BE2C (cell line): ENCODE measurements at regions not wholly inside any gene's neighbourhood (a gene's known extent, or its start where the extent isn't known, plus 50 kb on each side); places are given as distances from the start of the nearest gene placed in this dataset.

Experiments
- DNase-seq: peaks from one replicate; pipeline ENCODE4 v3.0.0-alpha.2; 2020
- H3K27me3 ChIP-seq: fragments of 250-450 bp; sonication (Bioruptor Pico); 2 replicates; pipeline ENCODE4 v1.5.1; 2020; ENCODE audit warnings: mild to moderate bottlenecking
- H3K36me3 ChIP-seq: fragments of 250-450 bp; sonication (Bioruptor Pico); 2 replicates; pipeline ENCODE4 v1.5.1; 2020; ENCODE audit warnings: mild to moderate bottlenecking
- H3K4me1 ChIP-seq: fragments of 250-450 bp; sonication (Bioruptor Pico); 2 replicates; pipeline ENCODE4 v1.5.1; 2020
- H3K4me3 ChIP-seq: 2 replicates; pipeline ENCODE4 v1.5.1; 2011; ENCODE audit warnings: low read depth, low read length
- H3K9me3 ChIP-seq: fragments of 250-450 bp; sonication (Bioruptor Pico); 2 replicates; pipeline ENCODE4 v1.5.1; 2020
- TF ChIP-seq, protein P1 (sequence below): IDR thresholded peaks from 2 replicates; pipeline ENCODE4 v1.5.1; 2012; ENCODE audit warnings: mild to moderate bottlenecking, low read depth, low read length

- Histone ChIP-seq H3K27me3 (no peaks in the 10 kb centered on the region), H3K4me3 (no peak overlapping the region), H3K9me3 (no peaks in the 10 kb centered on the region), H3K4me1 (no peaks in the 10 kb centered on the region), H3K36me3 (no peaks in the 10 kb centered on the region)
- TF ChIP-seq, protein P1, sequence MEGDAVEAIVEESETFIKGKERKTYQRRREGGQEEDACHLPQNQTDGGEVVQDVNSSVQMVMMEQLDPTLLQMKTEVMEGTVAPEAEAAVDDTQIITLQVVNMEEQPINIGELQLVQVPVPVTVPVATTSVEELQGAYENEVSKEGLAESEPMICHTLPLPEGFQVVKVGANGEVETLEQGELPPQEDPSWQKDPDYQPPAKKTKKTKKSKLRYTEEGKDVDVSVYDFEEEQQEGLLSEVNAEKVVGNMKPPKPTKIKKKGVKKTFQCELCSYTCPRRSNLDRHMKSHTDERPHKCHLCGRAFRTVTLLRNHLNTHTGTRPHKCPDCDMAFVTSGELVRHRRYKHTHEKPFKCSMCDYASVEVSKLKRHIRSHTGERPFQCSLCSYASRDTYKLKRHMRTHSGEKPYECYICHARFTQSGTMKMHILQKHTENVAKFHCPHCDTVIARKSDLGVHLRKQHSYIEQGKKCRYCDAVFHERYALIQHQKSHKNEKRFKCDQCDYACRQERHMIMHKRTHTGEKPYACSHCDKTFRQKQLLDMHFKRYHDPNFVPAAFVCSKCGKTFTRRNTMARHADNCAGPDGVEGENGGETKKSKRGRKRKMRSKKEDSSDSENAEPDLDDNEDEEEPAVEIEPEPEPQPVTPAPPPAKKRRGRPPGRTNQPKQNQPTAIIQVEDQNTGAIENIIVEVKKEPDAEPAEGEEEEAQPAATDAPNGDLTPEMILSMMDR, result no peak
- no peak for DNase-seq
Observed at GRCh38 chr14:98368916-98369315, 903.1 kb downstream of the BCL11B start.

DNA sequence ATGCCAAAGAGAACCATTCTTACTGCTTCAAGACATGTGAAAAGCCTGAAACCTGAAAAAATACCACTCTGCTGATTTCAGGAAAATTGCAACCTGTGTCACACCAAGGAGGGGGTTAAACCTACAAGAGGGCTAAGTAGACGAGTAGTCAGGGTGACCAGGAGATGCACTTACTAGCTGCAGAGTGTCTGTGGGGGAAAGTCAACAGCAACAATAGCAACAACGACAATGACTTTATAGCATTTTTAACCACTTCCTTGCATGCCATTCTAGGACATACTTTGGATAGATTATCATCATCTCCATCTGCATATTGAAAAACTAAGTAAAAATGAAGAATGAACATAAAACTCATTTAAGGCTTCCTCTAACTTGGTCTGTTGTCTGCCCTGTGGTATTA, 902.7 kb downstream of the BCL11B start:
- Histone ChIP-seq H3K4me1 (no peaks in the 10 kb centered on the region), H3K4me3 (no peak overlapping the region), H3K9me3 (no peaks in the 10 kb centered on the region), H3K27me3 (no peaks in the 10 kb centered on the region), H3K36me3 (no peaks in the 10 kb centered on the region)
- TF ChIP-seq, protein P1, result no peak
- no peak for DNase-seq

- TF ChIP-seq, protein P1, result no peak
- no peaks in the 10 kb centered on the region for H3K9me3 ChIP-seq
- DNase-seq, result no peak
- no peaks in the 10 kb centered on the region for H3K4me1 ChIP-seq
- no peak overlapping the region for H3K4me3 ChIP-seq
- no peaks in the 10 kb centered on the region for H3K36me3 ChIP-seq
- H3K27me3 ChIP-seq, result no peaks in the 10 kb centered on the region
Observed at GRCh38 chr14:98370352-98370751, 901.6 kb downstream of the BCL11B start.

DNA sequence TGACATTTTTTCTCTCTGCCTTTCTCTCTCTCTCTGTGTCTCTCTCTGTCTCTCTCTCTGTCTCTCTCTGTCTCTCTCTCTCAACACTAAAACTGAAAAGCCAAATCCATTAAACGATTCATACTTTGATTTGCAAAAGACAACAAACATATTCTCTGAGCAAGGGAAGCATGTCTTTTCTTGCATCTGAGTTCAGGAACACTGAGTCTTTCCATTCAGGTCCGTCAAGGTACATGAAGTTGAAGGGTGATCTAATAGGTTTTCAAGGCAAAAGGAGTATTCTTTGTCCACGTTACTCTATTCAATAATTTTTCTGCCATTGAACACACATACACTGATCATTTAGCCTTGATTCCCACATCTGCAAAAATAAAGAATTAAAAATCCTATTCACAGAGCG, 900.9 kb downstream of the BCL11B start:
- H3K36me3 ChIP-seq, result no peaks in the 10 kb centered on the region
- TF ChIP-seq, protein P1, result no peak
- H3K9me3 ChIP-seq, result no peaks in the 10 kb centered on the region
- no peak overlapping the region for H3K4me3 ChIP-seq
- H3K27me3 ChIP-seq, result no peaks in the 10 kb centered on the region
- no peaks in the 10 kb centered on the region for H3K4me1 ChIP-seq
- no peak for DNase-seq

DNA sequence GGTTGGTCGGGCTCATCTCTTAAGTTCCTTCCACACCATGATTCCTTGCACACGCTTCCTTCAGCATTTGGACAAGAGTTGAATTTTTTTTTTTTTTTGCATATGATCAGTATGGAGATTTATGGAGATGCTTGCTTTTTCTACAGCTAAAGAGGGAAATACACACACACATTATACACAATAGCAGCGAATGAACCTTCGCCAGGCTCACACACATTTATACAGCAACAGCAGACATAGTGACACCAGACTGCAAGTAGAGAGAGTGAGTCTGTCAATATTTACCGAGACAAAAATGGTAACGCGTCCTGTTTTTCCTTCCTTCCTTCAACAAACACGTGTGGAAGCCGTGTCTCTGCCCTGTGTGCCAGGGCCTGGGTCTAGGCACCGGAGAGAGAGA, 897.9 kb downstream of the BCL11B start:
- TF ChIP-seq, protein P1, result no peak
- Histone ChIP-seq H3K27me3 (no peaks in the 10 kb centered on the region), H3K4me1 (no peaks in the 10 kb centered on the region), H3K4me3 (no peak overlapping the region), H3K36me3 (no peaks in the 10 kb centered on the region), H3K9me3 (no peaks in the 10 kb centered on the region; the same call in 1 of the 2 replicates)
- no peak for DNase-seq

- H3K27me3 ChIP-seq, result no peaks in the 10 kb centered on the region
- DNase-seq, result no peak
- TF ChIP-seq, protein P1, result no peak
- no peaks in the 10 kb centered on the region; the same call in 1 of the 2 replicates for H3K9me3 ChIP-seq
- H3K4me3 ChIP-seq, result no peak overlapping the region
- no peaks in the 10 kb centered on the region for H3K4me1 ChIP-seq
- no peaks in the 10 kb centered on the region for H3K36me3 ChIP-seq
Observed at GRCh38 chr14:98375566-98375965, 896.4 kb downstream of the BCL11B start.
